H1 (cell line): ENCODE measurements at regions not wholly inside any gene's neighbourhood (a gene's known extent, or its start where the extent isn't known, plus 50 kb on each side); places are given as distances from the start of the nearest gene placed in this dataset.
"Not testable (repeated sequence)": the region's sequence is repeated elsewhere in the genome, so short reads cannot be mapped to it uniquely, and the experiment has no call there.

Experiments
- CTCF ChIA-PET: fragments of 300-600 bp; sonication (Branson Sonifier 250); formaldehyde crosslinking; loops from one replicate; lab custom pipeline; 2021; ENCODE audit not compliant: partially characterized antibody; lab: Charles Lee
- POLR2A ChIA-PET: fragments of 300-600 bp; sonication (Branson Sonifier 250); formaldehyde crosslinking; loops from one replicate; lab custom pipeline; 2021; ENCODE audit warnings: inconsistent platforms; ENCODE audit not compliant: partially characterized antibody; lab: Charles Lee
- DNase-seq, 2 experiments: peaks; one replicate each; pipeline versions ENCODE4 v3.0.0 to v3.0.0-alpha.2; 2010 to 2022; ENCODE audit warnings: low spot score in 2 of 2, low read depth in 1 of 2, mixed read lengths in 1 of 2
- FAIRE-seq: peaks from 2 replicates; lab custom pipeline; 2011; peaks lifted over from hg19 to GRCh38; lab: Jason Lieb, UNC
- H2AFZ ChIP-seq: 2 replicates; pipeline ENCODE4 v1.8.1; 2012; ENCODE audit warnings: low read length, inconsistent platforms
- H2AK5ac ChIP-seq: 2 replicates; pipeline ENCODE4 v1.6.1; 2013; ENCODE audit warnings: low read depth, low read length
- H2BK120ac ChIP-seq: replicated peaks from 2 replicates; pipeline ENCODE3; 2013; ENCODE audit warnings: low read depth, low read length, inconsistent platforms
- H2BK12ac ChIP-seq: 2 replicates; pipeline ENCODE4 v1.6.1; 2013; ENCODE audit warnings: low read depth, low read length
- H2BK15ac ChIP-seq: 2 replicates; pipeline ENCODE4 v1.6.1; 2013; ENCODE audit warnings: low read length
- H2BK20ac ChIP-seq: 2 replicates; pipeline ENCODE4 v1.6.1; 2013; ENCODE audit warnings: low read length
- H2BK5ac ChIP-seq: 2 replicates; pipeline ENCODE4 v1.6.1; 2013; ENCODE audit warnings: low read depth, low read length
- H3K14ac ChIP-seq: 2 replicates; pipeline ENCODE4 v1.6.1; 2013; ENCODE audit warnings: inconsistent platforms; ENCODE audit not compliant: insufficient read length
- H3K18ac ChIP-seq: 2 replicates; pipeline ENCODE4 v1.6.1; 2013; ENCODE audit warnings: low read length; ENCODE audit errors: extremely low read depth
- H3K23ac ChIP-seq: 2 replicates; pipeline ENCODE4 v1.6.1; 2013; ENCODE audit warnings: inconsistent platforms; ENCODE audit not compliant: insufficient read length
- H3K23me2 ChIP-seq: 2 replicates; pipeline ENCODE4 v1.6.1; 2013; ENCODE audit warnings: low read depth, low read length
- H3K27ac ChIP-seq: 2 replicates; pipeline ENCODE4 v1.6.1; 2011; ENCODE audit warnings: low read depth, low read length, inconsistent platforms
- H3K27me3 ChIP-seq, 4 experiments: replicated peaks in 1 of 4; 1 replicate in 1 of 4; 2 replicates in 3 of 4; pipeline versions ENCODE4 v1.6.1 to v1.8.1; 2011 to 2013; ENCODE audit warnings: low read length in 3 of 4, mild to moderate bottlenecking in 3 of 4, inconsistent platforms in 2 of 4, mixed read lengths in 2 of 4, moderate library complexity in 1 of 4; ENCODE audit not compliant: control insufficient read depth in 3 of 4, insufficient read depth in 3 of 4; ENCODE audit errors: extremely low read depth in 1 of 4
- H3K36me3 ChIP-seq, 4 experiments: 2 replicates each; pipeline versions ENCODE4 v1.6.1 to v1.8.1; 2011 to 2013; ENCODE audit warnings: mild to moderate bottlenecking in 4 of 4, low read length in 3 of 4, moderate library complexity in 2 of 4, control low read depth in 1 of 4, inconsistent platforms in 1 of 4; ENCODE audit not compliant: insufficient read depth in 4 of 4, control insufficient read depth in 2 of 4
- H3K4ac ChIP-seq: replicated peaks from 2 replicates; pipeline ENCODE3; 2013; ENCODE audit warnings: low read length, low read depth, mixed read lengths, inconsistent platforms; ENCODE audit not compliant: insufficient read length
- H3K4me1 ChIP-seq, 4 experiments: replicated peaks in 1 of 4; 1 replicate in 1 of 4; 2 replicates in 3 of 4; pipeline versions ENCODE4 v1.6.1 to v1.8.1; 2011 to 2013; ENCODE audit warnings: low read length in 3 of 4, inconsistent platforms in 2 of 4, mixed read lengths in 1 of 4; ENCODE audit not compliant: insufficient read depth in 4 of 4, control insufficient read depth in 3 of 4
- H3K4me2 ChIP-seq, 2 experiments: 2 replicates each; pipeline versions ENCODE4 v1.6.1 to v1.8.1; 2011 to 2013; ENCODE audit warnings: low read depth in 2 of 2, low read length in 2 of 2, control low read depth in 1 of 2, inconsistent platforms in 1 of 2, mild to moderate bottlenecking in 1 of 2; ENCODE audit not compliant: insufficient read depth in 1 of 2
- H3K4me3 ChIP-seq, 4 experiments: fragments of 200-600, 300-600 bp in 1 of 4; sonication (generic), shearing (Covaris generic), sonication (Bioruptor Twin) in 1 of 4; 2 replicates each; pipeline versions ENCODE4 v1.5.1 to v1.8.1; 2011 to 2016; ENCODE audit warnings: low read length in 4 of 4, low read depth in 3 of 4, control low read depth in 2 of 4, inconsistent platforms in 2 of 4, mild to moderate bottlenecking in 2 of 4, mixed read lengths in 1 of 4, moderate library complexity in 1 of 4; ENCODE audit not compliant: insufficient read depth in 2 of 4; ENCODE audit errors: extremely low read depth in 1 of 4
- H3K56ac ChIP-seq: replicated peaks from 2 replicates; pipeline ENCODE3; 2013; ENCODE audit warnings: low read depth, mild to moderate bottlenecking, mixed read lengths, low read length, inconsistent platforms; ENCODE audit not compliant: insufficient read length
- H3K79me1 ChIP-seq: 2 replicates; pipeline ENCODE4 v1.6.1; 2013; ENCODE audit warnings: low read depth, low read length, control low read depth
- H3K79me2 ChIP-seq, 2 experiments: 2 replicates each; pipeline versions ENCODE4 v1.6.1 to v1.8.1; 2012 to 2013; ENCODE audit warnings: low read length in 2 of 2, mild to moderate bottlenecking in 2 of 2, inconsistent platforms in 1 of 2; ENCODE audit not compliant: insufficient read depth in 2 of 2, control insufficient read depth in 1 of 2
- H3K9ac ChIP-seq, 4 experiments: replicated peaks in 1 of 4; 1 replicate in 1 of 4; 2 replicates in 3 of 4; pipeline versions ENCODE4 v1.6.1 to v1.8.1; 2011 to 2013; ENCODE audit warnings: low read depth in 3 of 4, low read length in 3 of 4, control low read depth in 2 of 4, mild to moderate bottlenecking in 2 of 4, moderate library complexity in 2 of 4, inconsistent platforms in 1 of 4; ENCODE audit errors: extremely low read depth in 1 of 4
- H3K9me3 ChIP-seq, 2 experiments: 2 replicates each; pipeline versions ENCODE4 v1.6.1 to v1.8.1; 2012 to 2013; ENCODE audit warnings: mild to moderate bottlenecking in 2 of 2, moderate library complexity in 2 of 2, control low read depth in 1 of 2, inconsistent platforms in 1 of 2, low read depth in 1 of 2, low read length in 1 of 2, mixed read lengths in 1 of 2; ENCODE audit not compliant: insufficient read depth in 2 of 2
- H4K20me1 ChIP-seq, 2 experiments: replicated peaks in 1 of 2; 2 replicates each; pipeline versions ENCODE3 to v1.8.1; 2011 to 2013; ENCODE audit warnings: inconsistent platforms in 2 of 2, low read length in 2 of 2, mild to moderate bottlenecking in 1 of 2; ENCODE audit not compliant: insufficient read depth in 2 of 2, control insufficient read depth in 1 of 2
- H4K5ac ChIP-seq: 2 replicates; pipeline ENCODE4 v1.6.1; 2013; ENCODE audit warnings: low read length, low read depth, mixed read lengths, inconsistent platforms; ENCODE audit not compliant: insufficient read length
- H4K8ac ChIP-seq: 2 replicates; pipeline ENCODE4 v1.8.0; 2013; ENCODE audit warnings: mild to moderate bottlenecking, moderate library complexity, low read length, inconsistent platforms; ENCODE audit not compliant: insufficient read depth; ENCODE audit errors: extremely low read depth
- H4K91ac ChIP-seq: replicated peaks from 2 replicates; pipeline ENCODE3; 2013; ENCODE audit warnings: low read length, mixed read lengths, inconsistent platforms; ENCODE audit not compliant: insufficient read length
- WGBS, 2 experiments: shearing (Covaris generic) in 1 of 2; methylation state at CpG; one replicate each; pipeline versions ENCODE4 v1.1.6 to v1.1.7; 2013 to 2015; ENCODE audit warnings: low lambda C conversion rate in 2 of 2, mixed read lengths in 2 of 2, inconsistent platforms in 1 of 2, low coverage in 1 of 2, missing lambda C conversion rate in 1 of 2; ENCODE audit not compliant: insufficient replicate concordance in 2 of 2, insufficient coverage in 1 of 2, insufficient read length in 1 of 2; ENCODE audit errors: extremely low coverage in 1 of 2, missing lambda C conversion rate in 1 of 2; 5-methylcytosine and 5-hydroxymethylcytosine counted together

DNA sequence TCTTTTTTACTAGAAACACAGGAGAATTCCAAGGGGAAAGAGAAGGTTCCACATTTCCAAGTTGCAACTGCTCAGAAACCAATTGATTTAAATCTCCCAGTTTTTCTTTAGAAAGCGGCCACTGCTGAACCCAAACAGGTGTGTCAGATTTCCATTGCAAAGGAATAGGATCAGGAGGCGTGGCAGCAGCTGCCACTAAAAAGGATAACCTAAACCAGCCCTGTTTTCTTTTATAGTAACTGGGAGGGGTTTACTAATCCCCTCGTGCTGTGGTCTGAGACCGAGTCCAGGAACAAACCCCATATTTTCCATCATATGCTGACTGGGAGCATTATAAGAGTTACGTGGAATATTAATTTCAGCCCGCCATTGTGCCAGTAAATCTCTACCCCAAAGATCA is 1504.0 kb downstream of the UQCRFS1 start:
- not testable (repeated sequence) for DNase-seq, H3K14ac ChIP-seq
- 87% methylated on average over 6 of the region's 6 CpGs; no CpG with 5 or more reads in 1 of the 2 experiments for WGBS, 2 experiments

DNA sequence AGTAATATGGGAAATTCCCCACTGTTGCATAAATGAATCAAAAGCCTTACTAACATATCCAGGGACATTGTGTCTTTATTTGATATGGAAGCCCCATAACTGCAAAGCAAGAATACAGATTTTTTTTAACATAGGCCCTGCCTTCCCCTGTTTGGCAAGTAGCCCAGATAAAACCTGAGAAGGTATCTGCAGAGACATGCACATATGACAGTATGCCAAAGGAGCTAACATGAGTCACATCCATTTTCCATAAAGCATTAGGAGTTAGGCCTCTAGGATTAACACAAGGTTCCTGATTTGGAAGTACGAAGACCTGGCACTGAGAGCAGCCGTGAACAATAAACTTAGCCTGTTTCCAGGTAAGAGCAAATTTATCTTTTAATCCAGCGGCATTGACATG is 1505.9 kb downstream of the UQCRFS1 start:
- H3K27ac ChIP-seq, H3K23ac ChIP-seq, H2BK120ac ChIP-seq, H2BK20ac ChIP-seq, H2AK5ac ChIP-seq, H4K91ac ChIP-seq, H3K4me1 ChIP-seq, H3K56ac ChIP-seq, H3K18ac ChIP-seq, CTCF ChIA-PET, H3K27me3 ChIP-seq, H2BK15ac ChIP-seq, H3K4me3 ChIP-seq, H4K5ac ChIP-seq, H3K79me2 ChIP-seq, H3K36me3 ChIP-seq, H3K4me2 ChIP-seq, H3K23me2 ChIP-seq, H2AFZ ChIP-seq, H2BK12ac ChIP-seq, H2BK5ac ChIP-seq, H4K8ac ChIP-seq, H3K4ac ChIP-seq, FAIRE-seq, H3K14ac ChIP-seq, DNase-seq, H3K79me1 ChIP-seq, H4K20me1 ChIP-seq, H3K9ac ChIP-seq, POLR2A ChIA-PET: not testable (repeated sequence)
- peaks cover 55 to 63% of the 10 kb centered on the region in 2 experiments for H3K9me3 ChIP-seq
- WGBS, 2 experiments = 95% methylated on average over 3 of the region's 3 CpGs; no CpG with 5 or more reads in 1 of the 2 experiments

More for the DNA sequence above, 1504.0 kb downstream of the UQCRFS1 start:
- H4K5ac ChIP-seq, H4K91ac ChIP-seq, POLR2A ChIA-PET, H3K4ac ChIP-seq, H3K18ac ChIP-seq, H2AK5ac ChIP-seq, CTCF ChIA-PET, H3K4me2 ChIP-seq, H2BK5ac ChIP-seq, H4K20me1 ChIP-seq, H3K36me3 ChIP-seq, H3K79me1 ChIP-seq, H2BK15ac ChIP-seq, H3K9ac ChIP-seq, H2BK12ac ChIP-seq, H4K8ac ChIP-seq, FAIRE-seq, H2AFZ ChIP-seq, H3K27ac ChIP-seq, H3K23me2 ChIP-seq, H3K4me3 ChIP-seq, H3K4me1 ChIP-seq, H3K79me2 ChIP-seq, H3K27me3 ChIP-seq, H2BK120ac ChIP-seq, H3K23ac ChIP-seq, H3K56ac ChIP-seq, H2BK20ac ChIP-seq: not testable (repeated sequence)
- H3K9me3 ChIP-seq = peaks cover 41 to 59% of the 10 kb centered on the region in 2 experiments
